GM23338 (cell line): ENCODE measurements at regions not wholly inside any gene's neighbourhood (a gene's known extent, or its start where the extent isn't known, plus 50 kb on each side); places are given as distances from the start of the nearest gene placed in this dataset.

ENCODE experiments used
- ATAC-seq: fragments of 200-7000 bp; cut with Tn5 transposase; 3 replicates; pipeline ENCODE4 v1.9.1; 2020
- DNase-seq: peaks from one replicate; pipeline ENCODE4 v3.0.0-alpha.2; 2015; ENCODE audit warnings: low spot score
- H2AFZ ChIP-seq: fragments of 200-600 bp; sonication (generic); 2 replicates; pipeline ENCODE4 v1.8.0; 2016; ENCODE audit warnings: antibody characterized with exemption, mild to moderate bottlenecking, moderate library complexity
- H3F3A ChIP-seq: fragments of 200-600 bp; sonication (generic); replicated peaks from 2 replicates; pipeline ENCODE4 v1.8.0; 2017; ENCODE audit warnings: antibody characterized with exemption, mixed run types, low read depth
- H3K27ac ChIP-seq: fragments of 200-600 bp; sonication (generic); 2 replicates; pipeline ENCODE4 v1.6.1; 2016; ENCODE audit warnings: low read depth
- H3K27me3 ChIP-seq: fragments of 200-600 bp; sonication (generic); 2 replicates; pipeline ENCODE4 v1.8.0; 2016; ENCODE audit warnings: mild to moderate bottlenecking, mixed run types, moderate library complexity; ENCODE audit not compliant: insufficient read depth
- H3K36me3 ChIP-seq: fragments of 200-600 bp; sonication (generic); 2 replicates; pipeline ENCODE4 v1.8.0; 2016; ENCODE audit warnings: mild to moderate bottlenecking; ENCODE audit not compliant: insufficient read depth
- H3K4me1 ChIP-seq: fragments of 200-600 bp; sonication (generic); 2 replicates; pipeline ENCODE4 v1.8.0; 2016; ENCODE audit warnings: mild to moderate bottlenecking, moderate library complexity; ENCODE audit not compliant: insufficient read depth
- H3K4me2 ChIP-seq: fragments of 200-600 bp; sonication (generic); 2 replicates; pipeline ENCODE4 v1.7.1; 2017; ENCODE audit warnings: mixed run types
- H3K4me3 ChIP-seq: fragments of 200-600 bp; sonication (generic); 2 replicates; pipeline ENCODE4 v1.6.1; 2016; ENCODE audit warnings: mixed run types
- H3K79me2 ChIP-seq: fragments of 200-600 bp; sonication (generic); replicated peaks from 2 replicates; pipeline ENCODE4 v1.8.0; 2017; ENCODE audit warnings: mild to moderate bottlenecking; ENCODE audit not compliant: insufficient read depth
- H3K9me2 ChIP-seq: fragments of 200-600 bp; sonication (generic); 2 replicates; pipeline ENCODE4 v1.8.0; 2017; ENCODE audit not compliant: insufficient read depth
- H4K20me1 ChIP-seq: fragments of 200-600 bp; sonication (generic); replicated peaks from 2 replicates; pipeline ENCODE4 v1.8.0; 2017; ENCODE audit warnings: mild to moderate bottlenecking; ENCODE audit not compliant: insufficient read depth
- H3K27ac Mint-ChIP-seq: 2 replicates; pipeline ENCODE4 v1.8.0; 2020; ENCODE audit warnings: inconsistent platforms, mild to moderate bottlenecking, moderate library complexity, mixed read lengths
- H3K27me3 Mint-ChIP-seq: 3 replicates; pipeline ENCODE4 v1.8.0; 2022; ENCODE audit warnings: low read depth, mild to moderate bottlenecking, moderate library complexity, mixed read lengths, inconsistent platforms; ENCODE audit not compliant: insufficient read depth, poor library complexity
- H3K36me3 Mint-ChIP-seq: 3 replicates; pipeline ENCODE4 v1.8.0; 2021; ENCODE audit warnings: low read depth, mild to moderate bottlenecking, inconsistent platforms, moderate library complexity, mixed read lengths
- H3K4me1 Mint-ChIP-seq: 3 replicates; pipeline ENCODE4 v1.8.0; 2020; ENCODE audit warnings: mild to moderate bottlenecking, inconsistent platforms, mixed read lengths
- H3K4me3 Mint-ChIP-seq: 3 replicates; pipeline ENCODE4 v1.8.0; 2021; ENCODE audit warnings: moderate library complexity, mild to moderate bottlenecking, inconsistent platforms, mixed read lengths
- H3K9me3 Mint-ChIP-seq: 3 replicates; pipeline ENCODE4 v1.8.0; 2020; ENCODE audit warnings: moderate library complexity, mild to moderate bottlenecking, inconsistent platforms, mixed read lengths
- CREB1 ChIP-seq: fragments of 250-450 bp; sonication (Bioruptor Pico); IDR thresholded peaks from 2 replicates; pipeline ENCODE4 v1.5.0; 2020; ENCODE audit warnings: low read depth, mild to moderate bottlenecking, moderate library complexity
- CTCF ChIP-seq, 2 experiments: fragments of 200-600 bp in 1 of 2; sonication (generic) in 1 of 2; conservative IDR thresholded peaks; 2 replicates each; pipeline versions ENCODE4 v1.5.1 to v1.6.1; 2016 to 2017; ENCODE audit warnings: antibody characterized with exemption in 2 of 2, low read depth in 2 of 2, mild to moderate bottlenecking in 2 of 2, moderate library complexity in 1 of 2
- ETS1 ChIP-seq: IDR thresholded peaks from 2 replicates; pipeline ENCODE4 v1.6.1; 2016; ENCODE audit warnings: antibody characterized with exemption
- EZH2 ChIP-seq: fragments of 200-600 bp; sonication (generic); IDR thresholded peaks from one replicate; pipeline ENCODE4 v1.8.0; 2017; ENCODE audit warnings: antibody characterized with exemption, mild to moderate bottlenecking, low read depth; ENCODE audit not compliant: unreplicated experiment
- EZH2phosphoT487 ChIP-seq: fragments of 200-600 bp; sonication (generic); IDR thresholded peaks from one replicate; pipeline ENCODE4 v1.8.1; 2018; ENCODE audit warnings: antibody characterized with exemption; ENCODE audit not compliant: unreplicated experiment
- JUNB ChIP-seq: IDR thresholded peaks from one replicate; pipeline ENCODE4 v1.6.1; 2016; ENCODE audit warnings: antibody characterized with exemption; ENCODE audit not compliant: unreplicated experiment
- NANOG ChIP-seq: IDR thresholded peaks from 2 replicates; pipeline ENCODE4 v1.6.1; 2016; ENCODE audit warnings: antibody characterized with exemption, borderline replicate concordance
- POLR2AphosphoS5 ChIP-seq: IDR thresholded peaks from 2 replicates; pipeline ENCODE4 v1.6.1; 2016; ENCODE audit warnings: antibody characterized with exemption, low read depth
- REST ChIP-seq: IDR thresholded peaks from one replicate; pipeline ENCODE4 v1.6.1; 2018; ENCODE audit warnings: antibody characterized with exemption; ENCODE audit not compliant: unreplicated experiment
- STAT1 ChIP-seq: IDR thresholded peaks from one replicate; pipeline ENCODE4 v1.6.1; 2016; ENCODE audit warnings: antibody characterized with exemption; ENCODE audit not compliant: unreplicated experiment
- ZNF114 ChIP-seq: fragments of 250-450 bp; sonication (Bioruptor Pico); IDR thresholded peaks from 2 replicates; pipeline ENCODE4 v1.5.0; 2020; ENCODE audit warnings: mild to moderate bottlenecking, moderate library complexity
- ZNF331 ChIP-seq: fragments of 250-450 bp; sonication (Bioruptor Pico); IDR thresholded peaks from 2 replicates; pipeline ENCODE4 v1.5.0; 2020; ENCODE audit warnings: low read depth, mild to moderate bottlenecking, moderate library complexity
- ZNF462 ChIP-seq: fragments of 250-450 bp; sonication (Bioruptor Pico); IDR thresholded peaks from 2 replicates; pipeline ENCODE4 v1.5.0; 2020; ENCODE audit warnings: mild to moderate bottlenecking, moderate library complexity

GRCh38 chr5:82758881-82759280 is 318.3 kb downstream of the TMEM167A start:
- no peaks in the 10 kb centered on the region; the same call in 1 of the 2 replicates for H3K9me2 ChIP-seq
- no peaks in the 10 kb centered on the region for H3F3A ChIP-seq
- no peak overlapping the region for H3K4me2 ChIP-seq
- ATAC-seq (no peak), DNase-seq (no peak)
- no peaks in the 10 kb centered on the region for H3K36me3 ChIP-seq
- no peaks in the 10 kb centered on the region for H4K20me1 ChIP-seq
- H3K36me3 Mint-ChIP-seq, result no peaks in the 10 kb centered on the region
- H3K9me3 Mint-ChIP-seq, result peaks cover 3% of the 10 kb centered on the region; the same call in 2 of the 3 replicates
- H3K4me3 Mint-ChIP-seq, result no peak overlapping the region
- no peak for TF ChIP-seq ZNF462
- TF ChIP-seq ZNF114 (CRISPR knock-in tag), result no peak
- TF ChIP-seq NANOG, result no peak
- TF ChIP-seq REST, result no peak
- no peak for TF ChIP-seq EZH2phosphoT487
- TF ChIP-seq ETS1, result no peak
- no peak for TF ChIP-seq CREB1 (CRISPR knock-in tag)
- TF ChIP-seq EZH2, result no peak
- no peak for TF ChIP-seq ZNF331
- TF ChIP-seq CTCF (conservative IDR thresholded peaks at IDR 0.05; ENCODE audit: low read depth in 2 of 2), result no peak
- TF ChIP-seq JUNB, result no peak
- no peak for TF ChIP-seq STAT1
- TF ChIP-seq POLR2AphosphoS5, result no peak
- H3K4me1 Mint-ChIP-seq, result no peaks in the 10 kb centered on the region
- no peaks in the 10 kb centered on the region for H3K79me2 ChIP-seq
- no peak overlapping the region for H3K27ac ChIP-seq
- no peak overlapping the region for H3K4me3 ChIP-seq
- H3K27ac Mint-ChIP-seq, result no peak overlapping the region
- no peak overlapping the region for H2AFZ ChIP-seq
- H3K27me3 Mint-ChIP-seq, result peaks cover 5% of the 10 kb centered on the region
- no peaks in the 10 kb centered on the region for H3K4me1 ChIP-seq
- no peaks in the 10 kb centered on the region for H3K27me3 ChIP-seq
